Fibroblast of lung (primary cell): ENCODE measurements at regions not wholly inside any gene's neighbourhood (a gene's known extent, or its start where the extent isn't known, plus 50 kb on each side); places are given as distances from the start of the nearest gene placed in this dataset.
"Not testable (repeated sequence)": the region's sequence is repeated elsewhere in the genome, so short reads cannot be mapped to it uniquely, and the experiment has no call there.

Experiments
- EZH2 ChIP-seq: IDR thresholded peaks from 2 replicates; pipeline ENCODE4 v1.5.1; 2012; ENCODE audit warnings: low read length, control low read depth, mild to moderate bottlenecking; ENCODE audit errors: missing control alignments
- TF ChIP-seq, protein P1 (sequence below), 2 donors: IDR thresholded peaks in 1 of 2; conservative IDR thresholded peaks in 1 of 2; 1 replicate in 1 of 2; 2 replicates in 1 of 2; pipeline ENCODE4 v1.5.1; 2011 to 2012; ENCODE audit warnings: low read length in 2 of 2, control low read depth in 1 of 2, inconsistent platforms in 1 of 2, low read depth in 1 of 2, mild to moderate bottlenecking in 1 of 2

DNA sequence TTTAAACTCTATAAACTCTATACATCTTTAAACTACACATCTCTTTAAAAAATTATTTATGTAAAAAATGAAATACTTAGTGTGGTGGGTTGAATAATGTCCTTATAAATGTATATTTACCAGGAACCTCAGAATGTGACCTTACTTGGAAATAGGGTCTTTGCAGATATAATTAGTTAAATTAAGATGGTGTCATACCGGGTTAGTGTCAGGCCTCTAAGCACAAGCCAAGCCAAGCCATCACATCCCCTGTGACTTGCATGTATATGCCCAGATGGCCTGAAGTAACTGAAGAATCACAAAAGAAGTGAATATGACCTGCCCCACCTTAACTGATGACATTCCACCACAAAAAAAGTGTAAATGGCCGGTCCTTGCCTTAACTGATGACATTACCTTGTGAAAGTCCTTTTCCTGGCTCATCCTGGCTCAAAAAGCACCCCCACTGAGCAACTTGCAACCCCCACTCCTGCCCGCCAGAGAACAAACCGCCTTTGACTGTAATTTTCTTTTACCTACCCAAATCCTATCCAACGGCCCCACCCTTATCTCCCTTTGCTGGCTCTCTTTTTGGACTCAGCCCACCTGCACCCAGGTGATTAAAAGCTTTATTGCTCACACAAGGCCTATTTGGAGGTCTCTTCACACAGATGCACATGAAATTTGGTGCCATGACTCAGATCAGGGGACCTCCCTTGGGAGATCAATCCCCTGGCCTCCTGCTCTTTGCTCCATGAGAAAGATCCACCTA, 283.5 kb downstream of the AGTPBP1 start:
- TF ChIP-seq EZH2, result not testable (repeated sequence)
- TF ChIP-seq, protein P1, sequence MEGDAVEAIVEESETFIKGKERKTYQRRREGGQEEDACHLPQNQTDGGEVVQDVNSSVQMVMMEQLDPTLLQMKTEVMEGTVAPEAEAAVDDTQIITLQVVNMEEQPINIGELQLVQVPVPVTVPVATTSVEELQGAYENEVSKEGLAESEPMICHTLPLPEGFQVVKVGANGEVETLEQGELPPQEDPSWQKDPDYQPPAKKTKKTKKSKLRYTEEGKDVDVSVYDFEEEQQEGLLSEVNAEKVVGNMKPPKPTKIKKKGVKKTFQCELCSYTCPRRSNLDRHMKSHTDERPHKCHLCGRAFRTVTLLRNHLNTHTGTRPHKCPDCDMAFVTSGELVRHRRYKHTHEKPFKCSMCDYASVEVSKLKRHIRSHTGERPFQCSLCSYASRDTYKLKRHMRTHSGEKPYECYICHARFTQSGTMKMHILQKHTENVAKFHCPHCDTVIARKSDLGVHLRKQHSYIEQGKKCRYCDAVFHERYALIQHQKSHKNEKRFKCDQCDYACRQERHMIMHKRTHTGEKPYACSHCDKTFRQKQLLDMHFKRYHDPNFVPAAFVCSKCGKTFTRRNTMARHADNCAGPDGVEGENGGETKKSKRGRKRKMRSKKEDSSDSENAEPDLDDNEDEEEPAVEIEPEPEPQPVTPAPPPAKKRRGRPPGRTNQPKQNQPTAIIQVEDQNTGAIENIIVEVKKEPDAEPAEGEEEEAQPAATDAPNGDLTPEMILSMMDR (conservative IDR thresholded peaks at IDR 0.05 in 1 of 2, IDR thresholded peaks at IDR 0.05 in 1 of 2; ENCODE audit: low read depth in 1 of 2, low read length in 2 of 2), result not testable (repeated sequence)
